MM.1S (cell line): ENCODE measurements at regions not wholly inside any gene's neighbourhood (a gene's known extent, or its start where the extent isn't known, plus 50 kb on each side); places are given as distances from the start of the nearest gene placed in this dataset.

Experiments used
- CTCF ChIP-seq: fragments of 300-600 bp; sonication (generic); IDR thresholded peaks from 2 replicates; pipeline ENCODE4 v1.5.1; 2016; ENCODE audit warnings: antibody characterized with exemption, low read length, mixed read lengths
- EZH2 ChIP-seq: fragments of 300-600 bp; sonication (generic); optimal IDR thresholded peaks from 2 replicates; pipeline ENCODE3; 2017; ENCODE audit warnings: low read depth, mild to moderate bottlenecking, antibody characterized with exemption, low read length, mixed read lengths
- EZH2phosphoT487 ChIP-seq: fragments of 300-600 bp; sonication (generic); IDR thresholded peaks from 2 replicates; pipeline ENCODE4 v1.6.1; 2018; ENCODE audit warnings: antibody characterized with exemption, low read length

- TF ChIP-seq CTCF = no peak
- no peak for TF ChIP-seq EZH2
- no peak for TF ChIP-seq EZH2phosphoT487
Observed at GRCh38 chr4:31015123-31015522, 295.0 kb downstream of the PCDH7 start.
